SK-N-MC (cell line): ENCODE measurements at regions not wholly inside any gene's neighbourhood (a gene's known extent, or its start where the extent isn't known, plus 50 kb on each side); places are given as distances from the start of the nearest gene placed in this dataset.

Source experiments
- EZH2 ChIP-seq: fragments of 200-600 bp; sonication (generic); IDR thresholded peaks from one replicate; pipeline ENCODE4 v1.6.1; 2017; ENCODE audit warnings: antibody characterized with exemption
- POLR2AphosphoS5 ChIP-seq: IDR thresholded peaks from 2 replicates; pipeline ENCODE4 v1.6.1; 2012; ENCODE audit warnings: mild to moderate bottlenecking, low read depth, low read length, borderline replicate concordance

GRCh38 chr4:14607578-14607977, 394.7 kb upstream of the CPEB2 start:
- TF ChIP-seq POLR2AphosphoS5 (no peak), EZH2 (no peak)
